MM.1S (cell line): ENCODE measurements at regions not wholly inside any gene's neighbourhood (a gene's known extent, or its start where the extent isn't known, plus 50 kb on each side); places are given as distances from the start of the nearest gene placed in this dataset.

Source experiments
- DNase-seq: peaks from one replicate; pipeline ENCODE4 v3.0.0-alpha.2; 2015
- H2AFZ ChIP-seq: fragments of 300-600 bp; sonication (generic); 2 replicates; pipeline ENCODE4 v1.6.0; 2016; ENCODE audit warnings: antibody characterized with exemption, low read length
- H3F3A ChIP-seq: fragments of 300-600 bp; sonication (generic); 2 replicates; pipeline ENCODE4 v1.6.1; 2016; ENCODE audit warnings: mild to moderate bottlenecking, antibody characterized with exemption, low read length, moderate library complexity, mixed read lengths; ENCODE audit not compliant: insufficient read depth
- H3K27ac ChIP-seq: fragments of 300-600 bp; sonication (generic); 2 replicates; pipeline ENCODE4 v1.5.1; 2016; ENCODE audit warnings: mild to moderate bottlenecking, low read length
- H3K27me3 ChIP-seq: fragments of 300-600 bp; sonication (generic); replicated peaks from 2 replicates; pipeline ENCODE4 v1.6.0; 2016; ENCODE audit warnings: low read length; ENCODE audit not compliant: insufficient read depth
- H3K36me3 ChIP-seq: fragments of 300-600 bp; sonication (generic); replicated peaks from 2 replicates; pipeline ENCODE4 v1.6.1; 2016; ENCODE audit warnings: mild to moderate bottlenecking, low read length, mixed read lengths; ENCODE audit not compliant: insufficient read depth
- H3K4me1 ChIP-seq: fragments of 300-600 bp; sonication (generic); 2 replicates; pipeline ENCODE4 v1.6.1; 2016; ENCODE audit warnings: low read length, mixed read lengths
- H3K4me2 ChIP-seq: fragments of 300-600 bp; sonication (generic); 2 replicates; pipeline ENCODE4 v1.6.0; 2016; ENCODE audit warnings: low read depth, low read length
- H3K4me3 ChIP-seq: fragments of 300-600 bp; sonication (generic); 2 replicates; pipeline ENCODE4 v1.5.1; 2016; ENCODE audit warnings: low read length, mixed read lengths
- H3K79me2 ChIP-seq: fragments of 300-600 bp; sonication (generic); 2 replicates; pipeline ENCODE4 v1.6.1; 2016; ENCODE audit warnings: mixed run types, low read length, mixed read lengths
- H3K9ac ChIP-seq: fragments of 300-600 bp; sonication (generic); 2 replicates; pipeline ENCODE4 v1.6.1; 2016; ENCODE audit warnings: low read length, mixed read lengths
- H3K9me2 ChIP-seq: fragments of 300-600 bp; sonication (generic); replicated peaks from 2 replicates; pipeline ENCODE4 v1.6.1; 2016; ENCODE audit warnings: mild to moderate bottlenecking, low read length, mixed read lengths; ENCODE audit not compliant: insufficient read depth
- H3K9me3 ChIP-seq: fragments of 300-600 bp; sonication (generic); replicated peaks from 2 replicates; pipeline ENCODE4 v1.6.1; 2016; ENCODE audit warnings: mild to moderate bottlenecking, low read length, mixed read lengths; ENCODE audit not compliant: insufficient read depth
- H4K20me1 ChIP-seq: fragments of 300-600 bp; sonication (generic); 2 replicates; pipeline ENCODE4 v1.6.1; 2016; ENCODE audit warnings: mild to moderate bottlenecking, low read length, moderate library complexity, mixed read lengths; ENCODE audit not compliant: insufficient read depth
- EZH2 ChIP-seq: fragments of 300-600 bp; sonication (generic); optimal IDR thresholded peaks from 2 replicates; pipeline ENCODE3; 2017; ENCODE audit warnings: low read depth, mild to moderate bottlenecking, antibody characterized with exemption, low read length, mixed read lengths
- EZH2phosphoT487 ChIP-seq: fragments of 300-600 bp; sonication (generic); IDR thresholded peaks from 2 replicates; pipeline ENCODE4 v1.6.1; 2018; ENCODE audit warnings: antibody characterized with exemption, low read length
- TF ChIP-seq, protein P1 (sequence below): fragments of 300-600 bp; sonication (generic); IDR thresholded peaks from 2 replicates; pipeline ENCODE4 v1.5.1; 2016; ENCODE audit warnings: antibody characterized with exemption, low read length, mixed read lengths

DNA sequence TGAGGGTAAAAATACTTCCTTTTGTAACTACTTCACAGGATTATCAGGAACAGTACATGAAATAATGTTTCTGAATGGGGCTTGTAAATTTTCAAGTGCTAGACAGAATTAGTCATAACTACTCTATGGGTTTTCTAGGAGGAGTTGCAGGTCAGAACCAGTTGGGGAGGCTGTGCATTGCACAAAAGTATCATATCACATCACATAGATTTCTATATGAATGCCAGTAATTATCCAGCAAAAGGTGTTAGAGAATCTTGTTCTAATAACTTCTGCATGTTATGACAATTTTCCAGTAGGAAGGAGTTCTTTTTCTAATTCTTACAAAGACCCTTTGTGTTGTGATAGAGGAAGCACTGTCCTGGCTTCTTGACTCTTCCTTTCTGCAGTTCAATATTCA, 551.6 kb downstream of the COL12A1 start:
- H3K9me2 ChIP-seq = no peaks in the 10 kb centered on the region
- no peaks in the 10 kb centered on the region for H3K79me2 ChIP-seq
- no peaks in the 10 kb centered on the region for H3K36me3 ChIP-seq
- DNase-seq = no peak
- H3K4me1 ChIP-seq = no peaks in the 10 kb centered on the region
- H3K4me2 ChIP-seq = no peak overlapping the region
- H3K27ac ChIP-seq = no peak overlapping the region
- H3K9ac ChIP-seq = no peak overlapping the region
- TF ChIP-seq EZH2phosphoT487 (no peak), EZH2 (no peak)
- TF ChIP-seq, protein P1, sequence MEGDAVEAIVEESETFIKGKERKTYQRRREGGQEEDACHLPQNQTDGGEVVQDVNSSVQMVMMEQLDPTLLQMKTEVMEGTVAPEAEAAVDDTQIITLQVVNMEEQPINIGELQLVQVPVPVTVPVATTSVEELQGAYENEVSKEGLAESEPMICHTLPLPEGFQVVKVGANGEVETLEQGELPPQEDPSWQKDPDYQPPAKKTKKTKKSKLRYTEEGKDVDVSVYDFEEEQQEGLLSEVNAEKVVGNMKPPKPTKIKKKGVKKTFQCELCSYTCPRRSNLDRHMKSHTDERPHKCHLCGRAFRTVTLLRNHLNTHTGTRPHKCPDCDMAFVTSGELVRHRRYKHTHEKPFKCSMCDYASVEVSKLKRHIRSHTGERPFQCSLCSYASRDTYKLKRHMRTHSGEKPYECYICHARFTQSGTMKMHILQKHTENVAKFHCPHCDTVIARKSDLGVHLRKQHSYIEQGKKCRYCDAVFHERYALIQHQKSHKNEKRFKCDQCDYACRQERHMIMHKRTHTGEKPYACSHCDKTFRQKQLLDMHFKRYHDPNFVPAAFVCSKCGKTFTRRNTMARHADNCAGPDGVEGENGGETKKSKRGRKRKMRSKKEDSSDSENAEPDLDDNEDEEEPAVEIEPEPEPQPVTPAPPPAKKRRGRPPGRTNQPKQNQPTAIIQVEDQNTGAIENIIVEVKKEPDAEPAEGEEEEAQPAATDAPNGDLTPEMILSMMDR = no peak
- H2AFZ ChIP-seq = no peak overlapping the region
- H4K20me1 ChIP-seq = no peaks in the 10 kb centered on the region
- H3K9me3 ChIP-seq = no peaks in the 10 kb centered on the region
- H3K4me3 ChIP-seq = no peak overlapping the region
- H3F3A ChIP-seq = no peaks in the 10 kb centered on the region
- no peaks in the 10 kb centered on the region for H3K27me3 ChIP-seq

DNA sequence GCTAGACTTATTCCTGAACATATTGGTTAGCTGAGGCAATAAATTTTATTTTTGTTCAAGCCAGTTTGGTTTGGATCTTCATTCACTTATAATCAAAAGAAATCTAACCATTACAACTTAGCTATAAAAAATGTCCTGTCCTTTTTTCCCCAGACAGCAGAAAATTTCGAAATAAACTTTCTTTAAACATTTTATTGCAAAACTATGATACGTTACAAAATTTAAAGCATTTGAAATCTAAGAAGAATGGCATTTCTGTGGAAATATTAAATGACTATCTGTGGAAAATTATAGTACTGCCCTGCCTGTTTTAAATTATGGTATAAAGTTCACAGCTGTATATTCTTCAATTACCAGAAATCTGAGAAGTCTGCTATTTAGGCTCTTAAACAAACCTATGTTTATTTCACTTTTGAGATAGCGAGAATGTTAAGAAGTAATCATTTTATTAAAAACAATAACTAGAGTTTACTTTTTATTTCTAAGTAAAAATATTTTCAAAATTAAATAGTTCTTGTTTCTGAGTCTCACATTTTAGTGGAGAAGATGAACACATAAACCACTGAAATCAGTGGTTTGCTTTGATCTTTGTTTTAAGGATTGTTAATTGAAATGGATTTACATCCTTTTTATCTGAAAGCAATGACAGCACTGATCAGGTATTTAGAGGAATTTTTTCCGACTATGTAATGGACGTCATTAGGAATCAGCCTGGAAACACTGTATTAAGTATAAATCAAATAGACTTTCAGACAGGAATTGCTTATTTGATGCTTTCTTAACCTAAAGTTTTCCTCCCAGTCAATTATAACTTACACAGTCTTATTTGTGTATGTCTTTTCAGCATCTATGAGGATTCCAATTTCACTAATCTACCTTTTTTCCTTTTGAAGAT, 553.7 kb downstream of the COL12A1 start:
- Histone ChIP-seq H3K4me2 (no peak overlapping the region), H3K27me3 (no peaks in the 10 kb centered on the region), H3K4me1 (no peaks in the 10 kb centered on the region), H3F3A (no peaks in the 10 kb centered on the region), H3K36me3 (no peaks in the 10 kb centered on the region), H2AFZ (no peak overlapping the region), H3K9ac (no peak overlapping the region), H3K9me3 (no peaks in the 10 kb centered on the region), H3K27ac (no peak overlapping the region), H4K20me1 (no peaks in the 10 kb centered on the region), H3K9me2 (no peaks in the 10 kb centered on the region), H3K79me2 (no peaks in the 10 kb centered on the region), H3K4me3 (no peak overlapping the region)
- no peak for DNase-seq
- TF ChIP-seq, protein P1 = no peak
- TF ChIP-seq EZH2 (no peak), EZH2phosphoT487 (no peak)

DNA sequence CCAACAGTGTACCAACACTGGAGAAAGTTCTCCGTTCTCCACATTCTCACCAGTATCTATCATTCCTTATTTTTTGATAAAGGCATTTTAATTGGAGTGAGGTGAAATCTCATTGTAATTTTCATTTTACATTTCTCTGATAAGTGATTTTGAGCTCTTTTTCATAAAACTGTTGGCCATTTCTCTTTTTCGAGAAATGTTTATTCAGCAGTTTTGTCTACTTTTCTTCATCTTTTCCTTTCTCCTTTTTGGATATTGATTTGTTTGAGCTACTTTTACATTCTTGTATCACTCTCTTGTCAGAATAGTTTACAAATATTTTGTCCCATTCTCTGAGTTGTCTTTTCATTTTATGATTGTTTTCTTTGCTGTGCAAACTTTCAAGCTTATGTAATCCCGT, 555.2 kb downstream of the COL12A1 start:
- H3K4me2 ChIP-seq = no peak overlapping the region
- no peaks in the 10 kb centered on the region for H3F3A ChIP-seq
- no peaks in the 10 kb centered on the region for H4K20me1 ChIP-seq
- H3K36me3 ChIP-seq = no peaks in the 10 kb centered on the region
- no peak overlapping the region for H2AFZ ChIP-seq
- no peaks in the 10 kb centered on the region for H3K27me3 ChIP-seq
- H3K27ac ChIP-seq = no peak overlapping the region
- no peak for DNase-seq
- H3K4me1 ChIP-seq = no peaks in the 10 kb centered on the region
- TF ChIP-seq, protein P1 = no peak
- no peak for TF ChIP-seq EZH2
- no peak for TF ChIP-seq EZH2phosphoT487
- H3K79me2 ChIP-seq = no peaks in the 10 kb centered on the region
- no peak overlapping the region for H3K4me3 ChIP-seq
- no peaks in the 10 kb centered on the region for H3K9me3 ChIP-seq
- H3K9me2 ChIP-seq = no peaks in the 10 kb centered on the region
- H3K9ac ChIP-seq = no peak overlapping the region
